ENCODE measurements at regions not wholly inside any gene's neighbourhood (a gene's known extent, or its start where the extent isn't known, plus 50 kb on each side); places are given as distances from the start of the nearest gene placed in this dataset.

DNA sequence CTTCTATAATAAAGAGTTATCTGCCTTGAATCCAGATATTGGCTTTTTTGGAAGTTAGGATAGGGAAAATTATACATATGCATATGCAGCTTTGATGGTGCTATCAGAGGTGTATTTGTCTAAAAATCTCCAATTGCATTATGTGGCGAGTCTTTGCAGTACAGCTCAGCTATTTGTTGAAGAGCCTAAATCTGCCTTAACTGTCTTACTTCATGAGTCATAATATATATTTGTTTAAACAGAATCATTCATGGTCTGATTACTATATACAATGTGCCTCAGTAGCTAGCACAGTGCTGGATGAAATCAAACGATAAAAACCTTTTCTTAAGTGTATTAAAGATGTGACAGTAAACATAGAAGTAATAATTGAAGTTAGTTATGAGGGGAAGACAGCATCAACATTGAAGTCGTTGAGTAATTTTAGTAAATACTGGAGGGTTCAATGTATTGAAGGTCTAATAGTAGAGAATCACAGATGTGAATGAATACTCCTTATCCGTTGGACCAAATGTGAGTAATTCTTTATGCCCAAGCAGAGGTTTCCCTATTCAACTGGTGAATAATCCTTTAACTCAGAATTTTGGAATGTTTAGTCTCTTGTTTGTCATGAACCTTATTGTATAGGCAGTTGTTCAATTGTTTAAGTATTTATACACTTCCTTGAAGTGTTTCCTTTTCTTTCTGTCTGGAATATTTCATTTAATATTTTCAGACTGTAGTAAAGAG, 74.8 kb upstream of the NAALADL2 start:
- Histone ChIP-seq H3K23ac (ENCODE audit: insufficient read length) (no peak overlapping the region), H2BK120ac (replicated peaks; ENCODE audit: low read depth, low read length) (no peak overlapping the region), H3K36me3 (ENCODE audit: control insufficient read depth in 2 of 4, insufficient read depth in 4 of 4, low read length in 3 of 4) (no peaks in the 10 kb centered on the region), H3K4me2 (ENCODE audit: insufficient read depth in 1 of 2, low read depth in 2 of 2, low read length in 2 of 2) (no peak overlapping the region), H3K79me1 (ENCODE audit: low read depth, low read length) (no peaks in the 10 kb centered on the region), H3K18ac (ENCODE audit: extremely low read depth, low read length) (no peak overlapping the region), H3K4me1 (replicated peaks in 1 of 4; ENCODE audit: control insufficient read depth in 3 of 4, insufficient read depth in 4 of 4, low read length in 3 of 4) (no peaks in the 10 kb centered on the region), H3K9me3 (ENCODE audit: insufficient read depth in 2 of 2, low read depth in 1 of 2, low read length in 1 of 2) (no peaks in the 10 kb centered on the region), H4K91ac (replicated peaks; ENCODE audit: insufficient read length, low read length) (no peak overlapping the region), H3K4ac (replicated peaks; ENCODE audit: insufficient read length, low read depth, low read length) (no peak overlapping the region), H2BK5ac (ENCODE audit: low read depth, low read length) (no peak overlapping the region), H2BK12ac (ENCODE audit: low read depth, low read length) (no peak overlapping the region), H3K4me3 (ENCODE audit: extremely low read depth in 1 of 4, insufficient read depth in 2 of 4, low read depth in 3 of 4, low read length in 4 of 4) (no peak overlapping the region), H4K5ac (ENCODE audit: insufficient read length, low read depth, low read length) (no peak overlapping the region), H3K14ac (ENCODE audit: insufficient read length) (no peak overlapping the region), H3K9ac (replicated peaks in 1 of 4; ENCODE audit: extremely low read depth in 1 of 4, low read depth in 3 of 4, low read length in 3 of 4) (no peak overlapping the region), H4K8ac (ENCODE audit: extremely low read depth, insufficient read depth, low read length) (no peak overlapping the region), H2BK15ac (ENCODE audit: low read length) (no peak overlapping the region), H3K23me2 (ENCODE audit: low read depth, low read length) (no peaks in the 10 kb centered on the region), H3K27ac (ENCODE audit: low read depth, low read length) (no peak overlapping the region), H3K56ac (replicated peaks; ENCODE audit: insufficient read length, low read depth, low read length) (no peak overlapping the region), H2AK5ac (ENCODE audit: low read depth, low read length) (no peak overlapping the region), H4K20me1 (replicated peaks in 1 of 2; ENCODE audit: control insufficient read depth in 1 of 2, insufficient read depth in 2 of 2, low read length in 2 of 2) (no peaks in the 10 kb centered on the region), H3K27me3 (replicated peaks in 1 of 4; ENCODE audit: control insufficient read depth in 3 of 4, extremely low read depth in 1 of 4, insufficient read depth in 3 of 4, low read length in 3 of 4) (no peaks in the 10 kb centered on the region), H2AFZ (ENCODE audit: low read length) (no peak overlapping the region), H3K79me2 (ENCODE audit: control insufficient read depth in 1 of 2, insufficient read depth in 2 of 2, low read length in 2 of 2) (no peaks in the 10 kb centered on the region), H2BK20ac (ENCODE audit: low read length) (no peak overlapping the region)
- FAIRE-seq (no peak), DNase-seq (ENCODE audit: low read depth in 1 of 2, low spot score in 2 of 2) (no peak)
- no peak for TF ChIP-seq NRF1 (IDR thresholded peaks at IDR 0.05; ENCODE audit: low read depth, low read length)
- no peak for TF ChIP-seq CTCF (IDR thresholded peaks at IDR 0.05; ENCODE audit: control extremely low read depth in 1 of 3, insufficient read depth in 1 of 3, low read depth in 1 of 3, low read length in 3 of 3)
- no peak for TF ChIP-seq HDAC2 (IDR thresholded peaks at IDR 0.05; ENCODE audit: borderline replicate concordance in 1 of 2, low read depth in 2 of 2, low read length in 2 of 2)
- no peak for TF ChIP-seq GTF2F1 (IDR thresholded peaks at IDR 0.05; ENCODE audit: borderline replicate concordance, low read depth, low read length)
- 83% methylated on average over 4 of the region's 4 CpGs; no CpG with 5 or more reads in 1 of the 2 experiments for WGBS, 2 experiments (ENCODE audit: extremely low coverage in 1 of 2, insufficient coverage in 1 of 2, insufficient read length in 1 of 2, insufficient replicate concordance in 2 of 2, low coverage in 1 of 2, low lambda C conversion rate in 2 of 2, missing lambda C conversion rate in 1 of 2)
- ChIA-PET CTCF (ENCODE audit: partially characterized antibody) (no interaction called here), POLR2A (ENCODE audit: partially characterized antibody) (no interaction called here)
